ENCODE measurements at regions not wholly inside any gene's neighbourhood (a gene's known extent, or its start where the extent isn't known, plus 50 kb on each side); places are given as distances from the start of the nearest gene placed in this dataset.
"Not testable (repeated sequence)": the region's sequence is repeated elsewhere in the genome, so short reads cannot be mapped to it uniquely, and the experiment has no call there.

DNA sequence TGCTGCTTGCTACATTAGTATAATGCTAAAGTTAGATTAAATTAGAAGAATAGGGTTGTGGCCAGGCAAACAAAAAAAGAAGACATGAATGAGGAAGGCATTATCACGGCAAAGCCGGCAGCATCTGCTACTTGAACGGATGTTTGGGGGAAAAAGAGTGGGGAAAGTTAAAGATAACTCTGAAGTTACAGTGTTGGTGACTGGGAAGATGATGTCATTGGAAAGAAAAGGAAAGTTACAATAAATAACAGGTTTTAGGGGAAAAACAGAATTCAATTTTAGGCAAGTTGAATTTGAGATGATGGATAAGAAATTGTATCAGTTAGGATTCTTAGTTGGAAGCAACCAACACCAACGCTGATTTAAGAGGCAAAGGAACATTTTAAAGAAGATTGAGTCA lies 74.2 kb upstream of the NRN1 start:
- Histone ChIP-seq H3K4me2 (ENCODE audit: low read depth, low read length, poor library complexity, severe bottlenecking) (no peak overlapping the region), H3K79me2 (ENCODE audit: insufficient read depth, low read length) (no peaks in the 10 kb centered on the region), H3F3A (ENCODE audit: low read depth) (no peaks in the 10 kb centered on the region), H3K4me1 (ENCODE audit: insufficient read depth, low read length, poor library complexity, severe bottlenecking) (no peaks in the 10 kb centered on the region), H3K9me2 (replicated peaks; ENCODE audit: low read depth, low read length) (no peaks in the 10 kb centered on the region), H3K4me3 (ENCODE audit: low read length, poor library complexity, severe bottlenecking) (no peak overlapping the region), H4K20me1 (ENCODE audit: insufficient read depth, low read length, poor library complexity, severe bottlenecking) (no peaks in the 10 kb centered on the region), H3K9me3 (ENCODE audit: insufficient read depth, low read depth, low read length) (no peaks in the 10 kb centered on the region), H3K27me3 (ENCODE audit: insufficient read depth, low read length, poor library complexity, severe bottlenecking) (no peaks in the 10 kb centered on the region), H3K9ac (ENCODE audit: low read depth, low read length, poor library complexity, severe bottlenecking) (no peak overlapping the region), H3K36me3 (ENCODE audit: insufficient read depth, low read length) (no peaks in the 10 kb centered on the region), H2AFZ (ENCODE audit: low read length) (no peak overlapping the region)
- TF ChIP-seq EZH2phosphoT487 (IDR thresholded peaks at IDR 0.05; ENCODE audit: borderline replicate concordance) = no peak
- TF ChIP-seq, protein P1, sequence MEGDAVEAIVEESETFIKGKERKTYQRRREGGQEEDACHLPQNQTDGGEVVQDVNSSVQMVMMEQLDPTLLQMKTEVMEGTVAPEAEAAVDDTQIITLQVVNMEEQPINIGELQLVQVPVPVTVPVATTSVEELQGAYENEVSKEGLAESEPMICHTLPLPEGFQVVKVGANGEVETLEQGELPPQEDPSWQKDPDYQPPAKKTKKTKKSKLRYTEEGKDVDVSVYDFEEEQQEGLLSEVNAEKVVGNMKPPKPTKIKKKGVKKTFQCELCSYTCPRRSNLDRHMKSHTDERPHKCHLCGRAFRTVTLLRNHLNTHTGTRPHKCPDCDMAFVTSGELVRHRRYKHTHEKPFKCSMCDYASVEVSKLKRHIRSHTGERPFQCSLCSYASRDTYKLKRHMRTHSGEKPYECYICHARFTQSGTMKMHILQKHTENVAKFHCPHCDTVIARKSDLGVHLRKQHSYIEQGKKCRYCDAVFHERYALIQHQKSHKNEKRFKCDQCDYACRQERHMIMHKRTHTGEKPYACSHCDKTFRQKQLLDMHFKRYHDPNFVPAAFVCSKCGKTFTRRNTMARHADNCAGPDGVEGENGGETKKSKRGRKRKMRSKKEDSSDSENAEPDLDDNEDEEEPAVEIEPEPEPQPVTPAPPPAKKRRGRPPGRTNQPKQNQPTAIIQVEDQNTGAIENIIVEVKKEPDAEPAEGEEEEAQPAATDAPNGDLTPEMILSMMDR (conservative IDR thresholded peaks at IDR 0.05; ENCODE audit: low read length) = no peak

DNA sequence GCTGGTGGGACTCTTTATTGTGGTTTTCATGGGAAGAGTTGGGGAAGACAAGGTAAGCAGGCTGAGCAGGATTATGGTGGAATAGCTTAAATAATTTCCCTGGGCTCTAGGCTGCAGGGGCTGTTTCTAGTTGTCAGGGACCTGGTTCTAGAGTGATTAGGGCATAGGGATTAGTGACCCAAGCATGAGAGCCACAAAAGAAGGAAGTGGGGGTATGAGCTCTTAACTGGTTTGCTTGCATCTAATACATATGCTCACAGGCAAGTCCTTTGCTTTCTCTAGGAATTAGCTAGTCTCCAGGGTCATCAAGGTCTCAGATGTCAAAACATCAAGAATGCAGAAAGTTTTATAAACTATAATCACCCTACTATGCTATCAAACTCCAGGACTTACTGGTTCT lies 67.5 kb upstream of the NRN1 start:
- Histone ChIP-seq H3K79me2 (ENCODE audit: insufficient read depth, low read length) (no peaks in the 10 kb centered on the region), H3K4me2 (ENCODE audit: low read depth, low read length, poor library complexity, severe bottlenecking) (no peak overlapping the region), H3K27me3 (ENCODE audit: insufficient read depth, low read length, poor library complexity, severe bottlenecking) (no peaks in the 10 kb centered on the region), H3K9ac (ENCODE audit: low read depth, low read length, poor library complexity, severe bottlenecking) (no peak overlapping the region), H3K4me1 (ENCODE audit: insufficient read depth, low read length, poor library complexity, severe bottlenecking) (no peaks in the 10 kb centered on the region), H3K36me3 (ENCODE audit: insufficient read depth, low read length) (no peaks in the 10 kb centered on the region), H2AFZ (ENCODE audit: low read length) (no peak overlapping the region), H3K9me2 (replicated peaks; ENCODE audit: low read depth, low read length) (no peaks in the 10 kb centered on the region), H3K9me3 (ENCODE audit: insufficient read depth, low read depth, low read length) (no peaks in the 10 kb centered on the region), H3K4me3 (ENCODE audit: low read length, poor library complexity, severe bottlenecking) (no peak overlapping the region), H3F3A (ENCODE audit: low read depth) (no peaks in the 10 kb centered on the region), H4K20me1 (ENCODE audit: insufficient read depth, low read length, poor library complexity, severe bottlenecking) (no peaks in the 10 kb centered on the region)
- TF ChIP-seq, protein P1 (conservative IDR thresholded peaks at IDR 0.05; ENCODE audit: low read length) = no peak
- no peak for TF ChIP-seq EZH2phosphoT487 (IDR thresholded peaks at IDR 0.05; ENCODE audit: borderline replicate concordance)

DNA sequence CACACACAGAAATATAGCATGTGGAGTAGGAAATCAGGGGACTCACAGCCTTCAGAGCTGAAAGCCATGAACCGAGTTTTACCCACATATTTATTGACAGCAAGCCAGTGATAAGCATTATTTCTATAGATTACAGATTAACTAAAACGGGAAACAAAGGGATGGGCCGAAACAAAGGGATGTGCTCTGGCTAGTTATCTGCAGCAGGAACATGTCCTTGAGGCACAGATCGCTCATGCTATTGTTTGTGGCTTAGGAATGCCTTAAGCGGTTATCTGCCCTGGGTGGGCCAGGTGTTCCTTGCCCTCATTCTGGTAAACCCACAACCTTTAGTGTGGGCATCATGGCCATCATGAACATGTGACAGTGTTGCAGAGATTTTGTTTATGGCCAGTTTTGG lies 61.4 kb upstream of the NRN1 start:
- not testable (repeated sequence) for H3K4me2 ChIP-seq (ENCODE audit: low read depth, low read length, poor library complexity, severe bottlenecking); H3F3A ChIP-seq (ENCODE audit: low read depth); H3K9ac ChIP-seq (ENCODE audit: low read depth, low read length, poor library complexity, severe bottlenecking); H3K27me3 ChIP-seq (ENCODE audit: insufficient read depth, low read length, poor library complexity, severe bottlenecking); H3K4me1 ChIP-seq (ENCODE audit: insufficient read depth, low read length, poor library complexity, severe bottlenecking); H3K36me3 ChIP-seq (ENCODE audit: insufficient read depth, low read length); H3K4me3 ChIP-seq (ENCODE audit: low read length, poor library complexity, severe bottlenecking); H3K9me3 ChIP-seq (ENCODE audit: insufficient read depth, low read depth, low read length); H2AFZ ChIP-seq (ENCODE audit: low read length); H3K9me2 ChIP-seq (replicated peaks; ENCODE audit: low read depth, low read length); H4K20me1 ChIP-seq (ENCODE audit: insufficient read depth, low read length, poor library complexity, severe bottlenecking); H3K79me2 ChIP-seq (ENCODE audit: insufficient read depth, low read length)

DNA sequence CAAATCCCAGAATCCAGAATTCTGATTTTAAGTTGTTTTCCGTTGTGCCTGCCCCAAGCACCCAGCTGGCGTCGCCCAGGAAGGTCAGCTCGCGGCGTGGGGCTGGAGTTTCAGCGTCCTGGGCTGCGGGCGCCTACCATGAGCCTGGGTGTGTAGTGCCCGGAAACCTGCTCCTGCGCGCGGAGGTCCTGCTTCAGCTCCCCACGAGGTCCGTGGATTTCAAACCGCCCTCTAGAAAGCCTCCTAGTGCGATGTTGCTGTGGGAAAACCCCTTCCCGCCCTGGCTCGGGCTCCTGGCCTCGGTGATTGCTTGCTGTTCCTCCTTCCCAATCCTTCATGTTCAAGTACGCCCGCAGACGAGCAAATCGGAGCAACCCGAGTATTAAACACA lies 51.3 kb upstream of the NRN1 start:
- Histone ChIP-seq H3K4me2 (ENCODE audit: low read depth, low read length, poor library complexity, severe bottlenecking) (no peak overlapping the region), H3K9me2 (replicated peaks; ENCODE audit: low read depth, low read length) (no peaks in the 10 kb centered on the region), H4K20me1 (ENCODE audit: insufficient read depth, low read length, poor library complexity, severe bottlenecking) (no peaks in the 10 kb centered on the region), H3F3A (ENCODE audit: low read depth) (no peaks in the 10 kb centered on the region), H3K27me3 (ENCODE audit: insufficient read depth, low read length, poor library complexity, severe bottlenecking) (peaks cover 12% of the 10 kb centered on the region), H3K79me2 (ENCODE audit: insufficient read depth, low read length) (no peaks in the 10 kb centered on the region), H3K4me3 (ENCODE audit: low read length, poor library complexity, severe bottlenecking) (no peak overlapping the region), H3K4me1 (ENCODE audit: insufficient read depth, low read length, poor library complexity, severe bottlenecking) (no peaks in the 10 kb centered on the region), H3K9me3 (ENCODE audit: insufficient read depth, low read depth, low read length) (no peaks in the 10 kb centered on the region), H2AFZ (ENCODE audit: low read length) (no peak overlapping the region), H3K9ac (ENCODE audit: low read depth, low read length, poor library complexity, severe bottlenecking) (no peak overlapping the region), H3K36me3 (ENCODE audit: insufficient read depth, low read length) (no peaks in the 10 kb centered on the region)
- TF ChIP-seq EZH2phosphoT487 (IDR thresholded peaks at IDR 0.05; ENCODE audit: borderline replicate concordance) = no peak
- TF ChIP-seq, protein P1 (conservative IDR thresholded peaks at IDR 0.05; ENCODE audit: low read length) = no peak
